ENCODE measurements at regions not wholly inside any gene's neighbourhood (a gene's known extent, or its start where the extent isn't known, plus 50 kb on each side); places are given as distances from the start of the nearest gene placed in this dataset.

DNA sequence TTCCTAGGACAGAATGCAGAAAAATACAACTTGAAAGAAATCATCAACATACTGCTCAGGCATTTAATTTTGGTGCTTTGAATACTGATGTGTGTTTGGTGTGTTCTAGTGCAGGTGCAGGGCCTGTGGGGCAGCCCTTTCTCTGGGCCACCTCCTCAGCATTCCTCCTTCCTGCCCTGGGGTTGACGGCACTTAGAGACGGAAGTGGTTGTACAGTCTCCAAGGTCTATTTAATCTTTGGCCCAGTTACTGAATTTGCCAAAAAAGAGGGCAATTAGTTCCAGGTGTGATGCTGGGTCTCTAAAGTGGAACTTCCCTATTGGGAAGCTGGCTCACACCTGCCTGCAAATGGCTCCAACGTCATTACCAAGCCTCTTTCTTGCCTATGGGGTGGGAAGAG, 269.0 kb downstream of the SH3GL2 start:
- TF ChIP-seq, protein P1, sequence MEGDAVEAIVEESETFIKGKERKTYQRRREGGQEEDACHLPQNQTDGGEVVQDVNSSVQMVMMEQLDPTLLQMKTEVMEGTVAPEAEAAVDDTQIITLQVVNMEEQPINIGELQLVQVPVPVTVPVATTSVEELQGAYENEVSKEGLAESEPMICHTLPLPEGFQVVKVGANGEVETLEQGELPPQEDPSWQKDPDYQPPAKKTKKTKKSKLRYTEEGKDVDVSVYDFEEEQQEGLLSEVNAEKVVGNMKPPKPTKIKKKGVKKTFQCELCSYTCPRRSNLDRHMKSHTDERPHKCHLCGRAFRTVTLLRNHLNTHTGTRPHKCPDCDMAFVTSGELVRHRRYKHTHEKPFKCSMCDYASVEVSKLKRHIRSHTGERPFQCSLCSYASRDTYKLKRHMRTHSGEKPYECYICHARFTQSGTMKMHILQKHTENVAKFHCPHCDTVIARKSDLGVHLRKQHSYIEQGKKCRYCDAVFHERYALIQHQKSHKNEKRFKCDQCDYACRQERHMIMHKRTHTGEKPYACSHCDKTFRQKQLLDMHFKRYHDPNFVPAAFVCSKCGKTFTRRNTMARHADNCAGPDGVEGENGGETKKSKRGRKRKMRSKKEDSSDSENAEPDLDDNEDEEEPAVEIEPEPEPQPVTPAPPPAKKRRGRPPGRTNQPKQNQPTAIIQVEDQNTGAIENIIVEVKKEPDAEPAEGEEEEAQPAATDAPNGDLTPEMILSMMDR (IDR thresholded peaks at IDR 0.05) = no peak
- TF ChIP-seq POLR2A (IDR thresholded peaks at IDR 0.05) = no peak
